Nephron progenitor cell (in vitro differentiated cells): ENCODE measurements at regions not wholly inside any gene's neighbourhood (a gene's known extent, or its start where the extent isn't known, plus 50 kb on each side); places are given as distances from the start of the nearest gene placed in this dataset.

Experiments
- DNase-seq: peaks from one replicate; pipeline ENCODE4 v3.0.0; 2021
- H3K27ac Mint-ChIP-seq: 2 replicates; pipeline ENCODE4 v1.8.0; 2021; ENCODE audit warnings: mild to moderate bottlenecking, moderate library complexity, mixed read lengths
- H3K27me3 Mint-ChIP-seq: 2 replicates; pipeline ENCODE4 v1.8.0; 2021; ENCODE audit warnings: mild to moderate bottlenecking, low read depth, mixed read lengths; ENCODE audit not compliant: poor library complexity
- H3K36me3 Mint-ChIP-seq: 2 replicates; pipeline ENCODE4 v1.8.0; 2021; ENCODE audit warnings: low read depth, mixed read lengths
- H3K4me1 Mint-ChIP-seq: 2 replicates; pipeline ENCODE4 v1.8.0; 2021; ENCODE audit warnings: mixed read lengths
- H3K4me3 Mint-ChIP-seq: 2 replicates; pipeline ENCODE4 v1.8.0; 2021; ENCODE audit warnings: mild to moderate bottlenecking, moderate library complexity, mixed read lengths
- H3K9me3 Mint-ChIP-seq: 2 replicates; pipeline ENCODE4 v1.8.0; 2021; ENCODE audit warnings: mild to moderate bottlenecking, moderate library complexity, mixed read lengths
- TF ChIP-seq, protein P1 (sequence below): fragments of 200-600 bp; sonication (generic); IDR thresholded peaks from 2 replicates; pipeline ENCODE4 v1.5.0; 2021; ENCODE audit warnings: antibody characterized with exemption

DNA sequence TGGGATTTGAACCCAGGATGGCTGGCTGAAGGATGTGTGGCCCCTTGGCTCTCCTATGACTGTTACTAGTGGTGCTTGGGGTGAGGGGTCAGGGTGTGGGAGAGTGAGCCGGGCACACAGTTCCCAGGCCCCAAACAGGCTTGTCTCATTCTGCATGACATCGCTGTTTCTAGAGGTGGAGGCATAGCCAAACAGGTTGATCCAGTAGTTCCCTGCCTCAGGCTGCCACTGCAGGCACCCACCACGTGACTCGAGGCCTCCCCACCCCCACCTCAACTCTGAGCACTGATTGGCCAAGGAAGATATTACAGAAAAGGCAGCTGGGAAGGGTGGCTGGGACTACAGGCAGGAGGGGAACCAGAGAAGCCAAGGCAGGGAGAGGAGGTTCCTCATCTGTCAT lies 102.6 kb downstream of the NCOR2 start:
- no peak for DNase-seq
- peaks cover 62% of the 10 kb centered on the region for H3K36me3 Mint-ChIP-seq
- no peaks in the 10 kb centered on the region for H3K27me3 Mint-ChIP-seq

DNA sequence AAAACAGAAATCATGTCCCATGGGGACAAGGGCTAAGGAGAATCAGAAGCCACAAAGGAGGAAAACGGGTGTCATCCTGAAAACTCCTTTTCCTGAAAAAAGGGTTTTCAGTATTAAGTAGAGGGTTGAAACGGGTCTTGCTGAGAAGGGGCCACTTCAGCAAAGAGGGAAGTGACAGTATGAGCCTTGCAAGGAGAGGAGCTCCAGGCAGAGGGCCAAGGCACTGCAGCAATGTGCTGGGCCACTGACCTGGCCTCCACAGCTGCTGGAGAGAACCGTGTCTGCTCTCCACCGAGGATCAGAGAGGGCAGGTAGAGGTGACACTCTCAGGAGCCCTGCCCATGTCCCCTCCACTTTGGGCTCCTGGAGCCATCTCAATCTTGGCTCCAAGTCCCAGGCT lies 103.3 kb downstream of the NCOR2 start:
- DNase-seq = no peak
- H3K4me1 Mint-ChIP-seq = peaks cover 18% of the 10 kb centered on the region
- peaks cover 58% of the 10 kb centered on the region for H3K36me3 Mint-ChIP-seq
- H3K9me3 Mint-ChIP-seq = peaks cover 24% of the 10 kb centered on the region
- H3K27me3 Mint-ChIP-seq = no peaks in the 10 kb centered on the region
- TF ChIP-seq, protein P1, sequence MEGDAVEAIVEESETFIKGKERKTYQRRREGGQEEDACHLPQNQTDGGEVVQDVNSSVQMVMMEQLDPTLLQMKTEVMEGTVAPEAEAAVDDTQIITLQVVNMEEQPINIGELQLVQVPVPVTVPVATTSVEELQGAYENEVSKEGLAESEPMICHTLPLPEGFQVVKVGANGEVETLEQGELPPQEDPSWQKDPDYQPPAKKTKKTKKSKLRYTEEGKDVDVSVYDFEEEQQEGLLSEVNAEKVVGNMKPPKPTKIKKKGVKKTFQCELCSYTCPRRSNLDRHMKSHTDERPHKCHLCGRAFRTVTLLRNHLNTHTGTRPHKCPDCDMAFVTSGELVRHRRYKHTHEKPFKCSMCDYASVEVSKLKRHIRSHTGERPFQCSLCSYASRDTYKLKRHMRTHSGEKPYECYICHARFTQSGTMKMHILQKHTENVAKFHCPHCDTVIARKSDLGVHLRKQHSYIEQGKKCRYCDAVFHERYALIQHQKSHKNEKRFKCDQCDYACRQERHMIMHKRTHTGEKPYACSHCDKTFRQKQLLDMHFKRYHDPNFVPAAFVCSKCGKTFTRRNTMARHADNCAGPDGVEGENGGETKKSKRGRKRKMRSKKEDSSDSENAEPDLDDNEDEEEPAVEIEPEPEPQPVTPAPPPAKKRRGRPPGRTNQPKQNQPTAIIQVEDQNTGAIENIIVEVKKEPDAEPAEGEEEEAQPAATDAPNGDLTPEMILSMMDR = no peak
- H3K4me3 Mint-ChIP-seq = no peak overlapping the region
- no peak overlapping the region for H3K27ac Mint-ChIP-seq

More for the DNA sequence above, 102.6 kb downstream of the NCOR2 start:
- Mint-ChIP-seq H3K27ac (no peak overlapping the region), H3K9me3 (peaks cover 31% of the 10 kb centered on the region), H3K4me3 (no peak overlapping the region), H3K4me1 (peaks cover 18% of the 10 kb centered on the region)
- TF ChIP-seq, protein P1 = no peak

DNA sequence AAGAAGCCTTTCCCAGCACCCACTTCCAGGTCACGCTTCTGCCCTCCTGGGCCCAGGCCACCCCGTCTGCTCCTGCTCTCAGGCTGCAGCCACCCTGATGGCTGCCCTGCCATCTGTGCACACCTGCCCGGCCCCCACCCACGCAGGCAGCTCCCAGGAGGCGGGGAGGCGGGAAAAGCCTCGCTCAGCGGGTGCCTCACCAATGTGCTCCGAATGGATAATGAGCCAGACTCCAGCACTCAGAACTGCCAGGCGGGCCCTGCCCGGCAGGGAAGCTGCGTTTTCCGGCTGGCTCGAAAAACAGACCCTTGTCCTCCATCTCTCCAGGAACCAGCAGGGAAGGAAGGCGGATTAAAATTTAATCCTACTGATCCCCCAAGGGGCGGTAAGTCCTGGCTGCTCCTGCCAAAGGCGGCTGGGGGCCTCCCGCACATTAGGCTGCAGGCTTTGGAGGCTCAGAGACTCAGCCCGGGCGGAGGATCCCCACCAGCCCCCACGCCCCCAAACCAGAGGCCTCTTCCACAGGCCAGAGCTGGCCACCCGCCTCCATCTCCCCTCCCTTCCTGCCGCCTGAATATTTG lies 104.0 kb downstream of the NCOR2 start:
- Mint-ChIP-seq H3K4me3 (no peak overlapping the region), H3K36me3 (peaks cover 53% of the 10 kb centered on the region), H3K27ac (no peak overlapping the region), H3K4me1 (peaks cover 18% of the 10 kb centered on the region), H3K9me3 (peaks cover 20% of the 10 kb centered on the region), H3K27me3 (peaks cover under 1% of the 10 kb centered on the region)
- TF ChIP-seq, protein P1 = no peak
- DNase-seq = no peak

DNA sequence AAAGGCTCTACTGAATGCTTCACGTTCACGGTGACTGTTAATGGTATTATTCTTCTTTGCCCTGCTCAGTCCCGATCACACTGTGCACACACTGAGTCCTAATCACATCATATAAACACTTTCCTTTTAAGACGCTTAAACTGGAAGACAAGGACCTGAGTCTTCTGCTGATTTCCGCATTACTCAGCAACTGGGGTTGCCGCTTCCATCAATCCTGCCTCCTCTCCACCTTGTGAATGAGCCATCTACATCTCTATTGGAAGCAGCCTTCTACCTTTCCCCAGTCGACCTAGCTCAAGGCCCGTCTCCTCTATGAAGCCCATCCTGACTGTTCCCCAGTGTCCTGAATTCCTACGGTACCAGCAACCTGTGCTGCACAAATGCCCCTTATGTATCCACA lies 104.7 kb downstream of the NCOR2 start:
- Mint-ChIP-seq H3K4me1 (peaks cover 18% of the 10 kb centered on the region), H3K27me3 (peaks cover 3% of the 10 kb centered on the region), H3K4me3 (no peak overlapping the region), H3K9me3 (peaks cover 20% of the 10 kb centered on the region), H3K36me3 (peaks cover 53% of the 10 kb centered on the region), H3K27ac (peak overlapping the region; percentile 24)
- TF ChIP-seq, protein P1 = no peak
- no peak for DNase-seq

DNA sequence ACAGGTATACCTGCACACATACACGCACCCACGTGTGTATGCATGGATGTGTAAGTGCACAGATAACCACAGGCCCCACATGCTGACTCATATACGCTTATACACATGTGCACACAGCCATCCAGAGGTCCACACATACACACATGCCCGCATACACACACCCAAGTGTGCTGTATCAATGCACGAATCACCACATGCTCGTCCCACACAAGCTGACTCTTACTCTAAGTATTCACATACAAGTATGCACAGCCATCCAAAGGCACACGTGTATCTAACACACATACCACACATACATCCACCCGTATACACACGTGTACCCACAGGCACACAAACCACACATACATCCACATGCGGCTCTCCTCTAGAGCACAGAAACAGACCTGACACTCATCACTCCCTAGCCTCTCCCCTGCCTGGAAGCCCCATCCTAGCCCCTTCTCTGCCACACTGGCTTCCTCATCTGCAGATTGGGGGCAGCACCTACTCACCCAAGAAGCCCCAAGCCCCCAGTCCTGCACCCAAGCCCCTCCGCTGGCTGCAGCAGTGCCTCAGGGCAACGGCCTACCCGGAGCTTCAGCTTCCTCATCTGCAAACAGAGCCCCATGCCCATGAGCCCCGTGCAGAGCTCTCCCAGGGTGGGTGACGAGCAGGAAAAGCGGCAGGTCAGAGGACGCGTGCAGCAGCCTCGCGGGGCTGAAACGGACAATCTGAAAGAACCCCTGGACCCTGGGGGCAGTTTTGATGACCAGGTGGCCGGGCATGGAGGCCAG lies 105.4 kb downstream of the NCOR2 start:
- DNase-seq = no peak
- Mint-ChIP-seq H3K4me3 (no peak overlapping the region), H3K4me1 (peaks cover 18% of the 10 kb centered on the region), H3K27ac (no peak overlapping the region), H3K9me3 (peaks cover 20% of the 10 kb centered on the region), H3K27me3 (peaks cover 3% of the 10 kb centered on the region), H3K36me3 (peaks cover 49% of the 10 kb centered on the region)
- TF ChIP-seq, protein P1 = no peak

DNA sequence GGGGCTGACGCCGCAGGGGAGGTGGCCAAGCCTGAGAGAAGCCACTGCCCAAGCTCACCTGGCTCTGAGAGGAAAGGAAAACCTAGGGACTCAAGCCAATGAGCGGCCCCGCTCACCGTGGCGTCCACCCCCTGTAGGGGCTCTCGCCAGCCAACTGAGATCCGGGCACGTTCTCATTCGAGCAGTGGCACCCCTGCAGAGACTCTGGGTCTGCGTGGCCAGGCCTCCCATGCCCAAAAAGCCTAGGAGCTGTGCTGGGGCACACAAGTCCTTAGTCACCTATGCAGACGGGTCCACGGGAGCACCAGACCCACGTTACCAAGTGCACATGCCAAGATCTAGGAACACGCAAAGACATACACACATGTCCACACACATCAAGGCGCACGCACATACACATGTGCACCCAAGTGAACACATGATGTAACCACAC lies 106.2 kb downstream of the NCOR2 start:
- H3K36me3 Mint-ChIP-seq = peaks cover 44% of the 10 kb centered on the region

More for the DNA sequence above, 106.2 kb downstream of the NCOR2 start:
- TF ChIP-seq, protein P1 = no peak
- Mint-ChIP-seq H3K27ac (no peak overlapping the region), H3K4me1 (peaks cover 18% of the 10 kb centered on the region), H3K4me3 (no peak overlapping the region), H3K9me3 (peaks cover 20% of the 10 kb centered on the region), H3K27me3 (peaks cover 3% of the 10 kb centered on the region)
- DNase-seq = no peak
